ENCODE measurements at regions not wholly inside any gene's neighbourhood (a gene's known extent, or its start where the extent isn't known, plus 50 kb on each side); places are given as distances from the start of the nearest gene placed in this dataset.
A peak's percentile ranks its signal among the peaks of the same experiment; 100 is the strongest.

- TF ChIP-seq FOXA1 (IDR thresholded peaks at IDR 0.05) (no peak), CTCF (IDR thresholded peaks at IDR 0.05; ENCODE audit: low read depth, low read length, missing input control) (peak; percentile 50), JUND (IDR thresholded peaks at IDR 0.05) (no peak), ZBTB33 (IDR thresholded peaks at IDR 0.05) (no peak), EGR1 (IDR thresholded peaks at IDR 0.05; ENCODE audit: low read depth in 2 of 2) (no peak), FOXA2 (IDR thresholded peaks at IDR 0.05) (no peak), HNF4A (conservative IDR thresholded peaks at IDR 0.05) (no peak), REST (IDR thresholded peaks at IDR 0.05) (peak; percentile 41), RAD21 (IDR thresholded peaks at IDR 0.05) (peak; percentile 75 to 79)
- no peaks in the 10 kb centered on the region for H3K9me3 ChIP-seq (ENCODE audit: control insufficient read depth in 4 of 4, low read length in 3 of 4)
- no peaks in the 10 kb centered on the region for H3K27me3 ChIP-seq (ENCODE audit: control insufficient read depth in 4 of 4, insufficient read depth in 4 of 4, low read length in 3 of 4)
- H3K36me3 ChIP-seq (ENCODE audit: control insufficient read depth in 4 of 4, insufficient read depth in 3 of 4, low read depth in 1 of 4, low read length in 3 of 4), result no peaks in the 10 kb centered on the region
- H3K27ac ChIP-seq (ENCODE audit: low read depth in 1 of 2, low read length in 2 of 2), result no peak overlapping the region
- H3K9ac ChIP-seq (ENCODE audit: low read depth in 1 of 2, low read length in 2 of 2), result no peak overlapping the region
- H3K4me3 ChIP-seq (ENCODE audit: low read depth in 1 of 3, low read length in 3 of 3), result no peak overlapping the region
- DNase-seq (ENCODE audit: low spot score), result no peak
- H3K4me1 ChIP-seq (ENCODE audit: control insufficient read depth in 4 of 4, insufficient read depth in 4 of 4, low read length in 3 of 4), result peaks cover 0 to 5% (median 1%) of the 10 kb centered on the region in 4 donors
- WGBS, result 18% methylated on average over 9 of the region's 9 CpGs
Measured at GRCh38 chr12:11553871-11554533, 95.5 kb upstream of the ETV6 start.

GRCh38 chr12:11555195-11555594, 94.3 kb upstream of the ETV6 start:
- WGBS, result 92% methylated on average over 7 of the region's 7 CpGs
- TF ChIP-seq EGR1 (IDR thresholded peaks at IDR 0.05; ENCODE audit: low read depth in 2 of 2), result no peak
- no peak for TF ChIP-seq FOXA1 (IDR thresholded peaks at IDR 0.05)
- TF ChIP-seq YY1 (IDR thresholded peaks at IDR 0.05), result no peak
- TF ChIP-seq CTCF (IDR thresholded peaks at IDR 0.05; ENCODE audit: low read depth, low read length, missing input control), result no peak
- no peak for TF ChIP-seq FOXA2 (IDR thresholded peaks at IDR 0.05)
- no peak for TF ChIP-seq GABPA (IDR thresholded peaks at IDR 0.05 in 1 of 2, conservative IDR thresholded peaks at IDR 0.05 in 1 of 2)
- no peak for TF ChIP-seq HNF4G (IDR thresholded peaks at IDR 0.05)
- TF ChIP-seq REST (IDR thresholded peaks at IDR 0.05), result no peak
- no peak for TF ChIP-seq RXRA (IDR thresholded peaks at IDR 0.05)
- TF ChIP-seq SP1 (IDR thresholded peaks at IDR 0.05), result no peak
- no peak for TF ChIP-seq HNF4A (conservative IDR thresholded peaks at IDR 0.05)
- TF ChIP-seq NR2F2 (IDR thresholded peaks at IDR 0.05), result no peak
- TF ChIP-seq MAX (IDR thresholded peaks at IDR 0.05), result no peak
- TF ChIP-seq TAF1 (conservative IDR thresholded peaks at IDR 0.05), result no peak
- no peak for TF ChIP-seq JUND (IDR thresholded peaks at IDR 0.05)
- TF ChIP-seq RAD21 (IDR thresholded peaks at IDR 0.05), result no peak

More at GRCh38 chr12:11555195-11555594, 94.3 kb upstream of the ETV6 start:
- H3K9me3 ChIP-seq (ENCODE audit: control insufficient read depth in 4 of 4, low read length in 3 of 4), result no peaks in the 10 kb centered on the region
- DNase-seq (ENCODE audit: low spot score), result no peak
- H3K4me1 ChIP-seq (ENCODE audit: control insufficient read depth in 4 of 4, insufficient read depth in 4 of 4, low read length in 3 of 4), result peaks cover 0 to 5% (median 0%) of the 10 kb centered on the region in 4 donors
- no peaks in the 10 kb centered on the region for H3K36me3 ChIP-seq (ENCODE audit: control insufficient read depth in 4 of 4, insufficient read depth in 3 of 4, low read depth in 1 of 4, low read length in 3 of 4)
- no peak overlapping the region for H3K4me3 ChIP-seq (ENCODE audit: low read depth in 1 of 3, low read length in 3 of 3)
- no peak overlapping the region for H3K27ac ChIP-seq (ENCODE audit: low read depth in 1 of 2, low read length in 2 of 2)
- H3K27me3 ChIP-seq (ENCODE audit: control insufficient read depth in 4 of 4, insufficient read depth in 4 of 4, low read length in 3 of 4), result no peaks in the 10 kb centered on the region
- H3K9ac ChIP-seq (ENCODE audit: low read depth in 1 of 2, low read length in 2 of 2), result no peak overlapping the region
